ENCODE measurements at regions not wholly inside any gene's neighbourhood (a gene's known extent, or its start where the extent isn't known, plus 50 kb on each side); places are given as distances from the start of the nearest gene placed in this dataset.

- ChIA-PET CTCF (no interaction called here), POLR2A (no interaction called here)
- H3K9me3 Mint-ChIP-seq: peaks cover 5% of the 10 kb centered on the region
- intact Hi-C loops (cut with micrococcal nuclease): no loop called here
- no peak for DNase-seq
- no peak overlapping the region for H3K27ac Mint-ChIP-seq
- H3K4me3 Mint-ChIP-seq: no peak overlapping the region
- H3K27me3 Mint-ChIP-seq: peaks cover 3% of the 10 kb centered on the region
- TF ChIP-seq CTCF (IDR thresholded peaks at IDR 0.05): no peak
- ATAC-seq (ENCODE audit: low read depth): no peak
- no peaks in the 10 kb centered on the region for H3K36me3 Mint-ChIP-seq (ENCODE audit: low read depth)
- H3K4me1 Mint-ChIP-seq: no peaks in the 10 kb centered on the region
These were observed 213.9 kb downstream of the TTLL2 start for GRCh38 chr6:167538746-167539145.

- intact Hi-C loops (cut with micrococcal nuclease): no loop called here
- H3K4me1 Mint-ChIP-seq: no peaks in the 10 kb centered on the region
- ATAC-seq (ENCODE audit: low read depth): no peak
- H3K36me3 Mint-ChIP-seq (ENCODE audit: low read depth): no peaks in the 10 kb centered on the region
- no peak for DNase-seq
- no peak overlapping the region for H3K4me3 Mint-ChIP-seq
- peaks cover 2% of the 10 kb centered on the region for H3K27me3 Mint-ChIP-seq
- POLR2A ChIA-PET: no interaction called here
- peaks cover 4% of the 10 kb centered on the region for H3K9me3 Mint-ChIP-seq
- TF ChIP-seq CTCF (IDR thresholded peaks at IDR 0.05): no peak
- H3K27ac Mint-ChIP-seq: no peak overlapping the region
- CTCF ChIA-PET: no interaction called here
These were observed 215.9 kb downstream of the TTLL2 start for GRCh38 chr6:167540796-167541195.

- intact Hi-C loops (cut with micrococcal nuclease): no loop called here
These were observed 216.7 kb downstream of the TTLL2 start for GRCh38 chr6:167541544-167541943.

DNA sequence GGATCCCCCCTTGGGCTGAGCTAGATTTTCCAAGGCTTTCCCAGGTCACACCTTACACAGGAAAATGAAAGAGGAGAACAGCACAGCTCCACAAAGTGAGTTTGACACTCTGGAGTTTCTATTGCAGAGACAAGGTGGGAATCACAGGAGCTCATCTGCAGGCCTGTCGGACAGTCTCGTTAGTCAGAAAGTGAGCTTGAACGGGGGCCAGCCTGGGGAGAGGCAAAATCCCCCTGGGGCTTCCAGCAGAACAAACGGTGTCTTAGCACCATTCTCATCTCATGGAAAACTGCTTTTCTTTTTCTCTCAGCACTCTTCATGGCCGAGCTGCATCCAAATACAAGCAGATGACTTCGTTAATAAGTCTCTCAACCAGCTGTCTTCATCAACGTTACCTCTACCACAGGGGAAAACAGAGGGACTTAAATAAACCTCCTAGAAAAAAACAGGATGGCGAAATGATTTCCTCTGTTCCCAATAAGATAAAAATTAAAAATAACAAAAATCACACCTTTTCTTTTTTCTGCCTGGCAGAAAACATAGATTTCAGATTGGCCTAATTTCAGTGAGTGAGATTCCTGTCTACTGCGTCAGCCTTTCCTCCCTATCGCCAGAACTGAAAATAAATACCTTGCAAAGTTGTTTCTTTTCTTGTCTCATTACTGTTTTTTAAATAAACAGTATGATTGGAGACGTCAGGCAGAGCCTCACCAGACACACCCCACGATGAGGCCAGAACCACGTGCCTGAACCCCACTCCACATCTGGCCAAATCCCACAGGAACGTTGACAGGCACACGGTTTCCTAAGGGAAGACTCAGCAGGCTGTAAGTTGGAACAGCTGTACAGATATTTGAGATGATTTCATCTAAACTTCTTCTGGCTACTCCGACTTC, 219.0 kb downstream of the TTLL2 start:
- no peaks in the 10 kb centered on the region for H3K4me1 Mint-ChIP-seq
- TF ChIP-seq CTCF (IDR thresholded peaks at IDR 0.05): no peak
- no peaks in the 10 kb centered on the region for H3K36me3 Mint-ChIP-seq (ENCODE audit: low read depth)
- CTCF ChIA-PET: no interaction called here
- ATAC-seq (ENCODE audit: low read depth) (no peak), DNase-seq (no peak)
- POLR2A ChIA-PET: no interaction called here
- H3K27ac Mint-ChIP-seq: no peak overlapping the region
- no peak overlapping the region for H3K4me3 Mint-ChIP-seq
- no peaks in the 10 kb centered on the region for H3K27me3 Mint-ChIP-seq
- intact Hi-C loops (cut with micrococcal nuclease): no loop called here
- peaks cover 3% of the 10 kb centered on the region for H3K9me3 Mint-ChIP-seq

More at GRCh38 chr6:167541544-167541943, 216.7 kb downstream of the TTLL2 start:
- H3K27ac Mint-ChIP-seq: no peak overlapping the region
- H3K4me1 Mint-ChIP-seq: no peaks in the 10 kb centered on the region
- TF ChIP-seq CTCF (IDR thresholded peaks at IDR 0.05): no peak
- H3K4me3 Mint-ChIP-seq: no peak overlapping the region
- peaks cover 1% of the 10 kb centered on the region for H3K27me3 Mint-ChIP-seq
- ChIA-PET CTCF (no interaction called here), POLR2A (no interaction called here)
- H3K9me3 Mint-ChIP-seq: peaks cover 3% of the 10 kb centered on the region
- H3K36me3 Mint-ChIP-seq (ENCODE audit: low read depth): no peaks in the 10 kb centered on the region
- ATAC-seq (ENCODE audit: low read depth) (no peak), DNase-seq (no peak)

DNA sequence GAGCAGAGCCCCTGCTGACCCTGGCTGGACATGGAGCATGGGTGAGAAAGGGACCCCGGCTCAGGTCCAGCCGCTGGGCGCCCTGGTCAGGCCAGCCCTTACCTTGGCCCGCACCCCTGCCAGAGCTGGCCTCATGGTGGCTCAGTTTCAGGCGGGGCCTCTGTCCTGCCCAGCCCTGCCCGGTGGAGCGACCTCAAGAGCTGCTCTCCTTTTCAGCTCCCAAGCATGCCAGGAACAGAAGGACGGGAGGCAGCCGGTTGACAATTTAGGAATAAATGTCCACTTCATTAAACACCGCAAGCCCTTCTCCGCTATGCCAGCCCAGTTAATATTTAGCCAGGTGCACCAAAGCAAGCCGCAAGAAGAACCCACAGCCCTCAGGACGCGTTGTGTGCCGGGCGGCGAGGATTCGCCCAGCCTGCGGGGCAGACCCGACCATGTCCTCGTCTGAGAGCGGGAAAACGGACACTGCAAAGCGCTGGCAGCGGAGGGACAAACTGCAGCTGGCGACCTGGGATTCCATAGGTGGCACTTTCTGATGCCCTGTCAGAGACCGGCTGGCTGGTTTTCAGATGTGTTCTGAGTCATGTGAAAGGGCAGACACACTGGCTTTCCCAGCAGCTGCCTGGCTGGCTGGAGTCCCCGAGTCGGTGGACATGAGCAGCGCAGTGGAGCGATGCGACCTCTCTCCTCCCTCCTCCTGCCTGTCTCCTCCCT, 221.9 kb downstream of the TTLL2 start:
- CTCF ChIA-PET: no interaction called here
- H3K36me3 Mint-ChIP-seq (ENCODE audit: low read depth): no peaks in the 10 kb centered on the region
- no peaks in the 10 kb centered on the region for H3K9me3 Mint-ChIP-seq
- H3K27me3 Mint-ChIP-seq: peaks cover 3% of the 10 kb centered on the region
- ATAC-seq (ENCODE audit: low read depth) (no peak), DNase-seq (no peak)
- intact Hi-C loops (cut with micrococcal nuclease): no loop called here
- H3K4me1 Mint-ChIP-seq: no peaks in the 10 kb centered on the region
- H3K4me3 Mint-ChIP-seq: no peak overlapping the region
- POLR2A ChIA-PET: no interaction called here
- H3K27ac Mint-ChIP-seq: no peak overlapping the region
- TF ChIP-seq CTCF (IDR thresholded peaks at IDR 0.05): no peak

Data from activated B cell treated with CpG ODN at 0.5 μM for 24 hours (primary cell).